Heart left ventricle (tissue), 16 donors: ENCODE measurements at regions not wholly inside any gene's neighbourhood (a gene's known extent, or its start where the extent isn't known, plus 50 kb on each side); places are given as distances from the start of the nearest gene placed in this dataset.

Experiments
- ATAC-seq, 4 donors: fragments of 200-7000 bp; cut with Tn5 transposase; one replicate each; pipeline ENCODE4 v1.9.1; 2020 to 2022; ENCODE audit warnings: moderate library complexity in 4 of 4, mild to moderate bottlenecking in 3 of 4, moderate number of reproducible peaks in 1 of 4
- DNase-seq, 5 donors: peaks; one replicate each; pipeline ENCODE4 v3.0.0-alpha.2; 2020
- H3K27ac ChIP-seq, 12 donors: fragments of 200-600 bp; sonication (generic) in 4 of 12; one replicate each; pipeline versions ENCODE4 v1.5.0 to v1.8.0; 2016 to 2022; ENCODE audit warnings: mild to moderate bottlenecking in 2 of 12
- H3K27me3 ChIP-seq, 9 donors: fragments of 200-600 bp; sonication (generic) in 2 of 9; one replicate each; pipeline versions ENCODE4 v1.5.1 to v1.8.0; 2016 to 2022; ENCODE audit warnings: mild to moderate bottlenecking in 3 of 9
- H3K36me3 ChIP-seq, 9 donors: fragments of 200-600 bp; sonication (generic) in 2 of 9; one replicate each; pipeline versions ENCODE4 v1.5.0 to v1.8.0; 2018 to 2022; ENCODE audit warnings: mild to moderate bottlenecking in 2 of 9
- H3K4me1 ChIP-seq, 12 donors: fragments of 200-600 bp; sonication (generic) in 4 of 12; one replicate each; pipeline versions ENCODE4 v1.5.0 to v1.8.0; 2016 to 2022; ENCODE audit warnings: mild to moderate bottlenecking in 3 of 12
- H3K4me3 ChIP-seq, 12 donors: fragments of 200-600 bp; sonication (generic) in 4 of 12; one replicate each; pipeline versions ENCODE4 v1.5.0 to v1.8.0; 2017 to 2022; ENCODE audit warnings: mild to moderate bottlenecking in 9 of 12, moderate library complexity in 4 of 12
- H3K9me3 ChIP-seq, 12 donors: fragments of 200-600 bp; sonication (generic) in 4 of 12; one replicate each; pipeline versions ENCODE4 v1.5.0 to v1.8.0; 2016 to 2022; ENCODE audit warnings: mild to moderate bottlenecking in 1 of 12
- CTCF ChIP-seq, 12 donors: fragments of 200-600 bp; sonication (generic) in 4 of 12; IDR thresholded peaks; one replicate each; pipeline versions ENCODE4 v1.5.0 to v1.8.0; 2018 to 2022; ENCODE audit warnings: antibody characterized with exemption in 12 of 12, mild to moderate bottlenecking in 5 of 12
- POLR2A ChIP-seq, 2 donors: fragments of 450-650 bp; IDR thresholded peaks; one replicate each; pipeline ENCODE4 v1.6.1; 2017; ENCODE audit warnings: antibody characterized with exemption in 2 of 2, mild to moderate bottlenecking in 2 of 2, moderate library complexity in 2 of 2
- WGBS, 4 donors: extraction: QIAGEN DNeasy Blood & Tissue Kit in 2 of 4; methylation state at CpG; one replicate each; pipeline versions ENCODE4 v1.1.5 to v1.1.7; 2013 to 2018; 5-methylcytosine and 5-hydroxymethylcytosine counted together
- intact Hi-C, 10 donors: fragments of 100-400 bp; cut with DNase I; formaldehyde crosslinking; loops; one replicate each; pipeline versions ENCODE4 v1.11.1 to v1.14.2; 2022
- donor health status: ischemic (EF 13 %, LVEDD 7.1; RV severe dilation, severe dysfunction).
- donor health status: healthy with polysubstance abuse.
- donor health status: DM: no; HTN: yes; CAD: no.
- donor health status: DM: no; HTN: no; CAD: no.
- donor health status: ischemic (EF 25% LVEDD 6.9; RV normal size, moderate dysfunction).
- donor health status: ischemic (EF 25% LVEDD 5.7; RV mildly dilated, moderate dysfunction).
- donor health status: healthy.
- donor health status: DM: yes; HTN: yes; CAD: no.
- donor health status: ischemic (EF 35%, LVEDD 5.7; RV mildly dilated, moderate dysfunction).
- donor health status: nonischemic (EF 11% LVEDD 7.7; RV severe dilation, severe dysfunction).
- donor health status: DM: yes; HTN: yes; CAD: no.
- donor health status: PGD.
- donor health status: ischemic (EF 29% LVEDD 5.4; RV normal size, mild dysfunction).
- donor health status: nonischemic (EF 23%, LVEDD 6.1; RV moderate dilation, normal function).

- intact Hi-C loops: no loop called here
- DNase-seq (no peak), ATAC-seq (no peak)
- 76 to 83% (median 80%) methylated on average over 7 of the region's 7 CpGs for WGBS, 4 donors
- H3K9me3 ChIP-seq: no peaks in the 10 kb centered on the region
- no peak overlapping the region for H3K27ac ChIP-seq
- peaks cover 0 to 20% (median 0%) of the 10 kb centered on the region in 12 donors for H3K4me1 ChIP-seq
- TF ChIP-seq CTCF (IDR thresholded peaks at IDR 0.05) (no peak), POLR2A (IDR thresholded peaks at IDR 0.05) (no peak)
- no peaks in the 10 kb centered on the region for H3K27me3 ChIP-seq
- H3K4me3 ChIP-seq: no peak overlapping the region
- H3K36me3 ChIP-seq: no peaks in the 10 kb centered on the region
These were observed 159.4 kb downstream of the FAXC start for GRCh38 chr6:99189823-99190721.

DNA sequence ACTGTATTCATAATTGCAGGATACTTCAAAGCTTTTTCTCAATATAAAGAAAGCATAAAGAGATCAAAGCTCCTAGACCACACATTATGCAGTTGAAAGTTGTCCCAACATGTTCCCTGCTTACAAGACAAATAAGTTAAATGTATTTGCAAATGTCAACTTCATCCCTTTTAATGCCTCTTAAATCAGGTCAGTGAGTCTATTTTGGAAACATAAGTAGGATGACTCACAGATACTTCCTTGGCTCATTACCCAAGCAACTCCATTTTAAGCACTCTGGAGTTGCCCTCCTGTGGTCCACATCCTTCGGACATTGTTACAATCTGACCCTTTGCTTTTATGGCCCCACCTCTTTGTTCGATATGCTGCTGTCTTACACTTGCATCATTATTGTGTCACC is 162.0 kb downstream of the FAXC start:
- no peak overlapping the region for H3K4me3 ChIP-seq
- no peaks in the 10 kb centered on the region for H3K36me3 ChIP-seq
- DNase-seq: no peak
- no peaks in the 10 kb centered on the region for H3K27me3 ChIP-seq
- 56 to 85% (median 60%) methylated on average over 2 of the region's 2 CpGs for WGBS, 4 donors
- H3K4me1 ChIP-seq: peaks cover 0 to 20% (median 0%) of the 10 kb centered on the region in 12 donors
- H3K9me3 ChIP-seq: no peaks in the 10 kb centered on the region
- intact Hi-C loops: no loop called here
- TF ChIP-seq CTCF (IDR thresholded peaks at IDR 0.05): no peak
- TF ChIP-seq POLR2A (IDR thresholded peaks at IDR 0.05): no peak
- peak overlapping the region in 1 of 12 donors; percentile 48 for H3K27ac ChIP-seq
- peak; percentile 68 to 91 (median 84) for ATAC-seq

- no peaks in the 10 kb centered on the region for H3K27me3 ChIP-seq
- H3K9me3 ChIP-seq: peaks cover 0 to 3% (median 0%) of the 10 kb centered on the region in 12 donors
- H3K4me3 ChIP-seq: no peak overlapping the region
- WGBS, 4 donors: 89 to 100% (median 91%) methylated on average over 2 of the region's 2 CpGs
- DNase-seq (no peak), ATAC-seq (peak; percentile 30 to 46 (median 34))
- intact Hi-C loops: no loop called here
- no peaks in the 10 kb centered on the region for H3K36me3 ChIP-seq
- H3K27ac ChIP-seq: no peak overlapping the region
- H3K4me1 ChIP-seq: peaks cover 0 to 20% (median 0%) of the 10 kb centered on the region in 12 donors
- no peak for TF ChIP-seq POLR2A (IDR thresholded peaks at IDR 0.05)
- no peak for TF ChIP-seq CTCF (IDR thresholded peaks at IDR 0.05)
These were observed 163.1 kb downstream of the FAXC start for GRCh38 chr6:99186417-99186816.

- Histone ChIP-seq H3K27me3 (no peaks in the 10 kb centered on the region), H3K36me3 (no peaks in the 10 kb centered on the region), H3K27ac (no peak overlapping the region), H3K4me3 (no peak overlapping the region), H3K4me1 (peaks cover 0 to 20% (median 0%) of the 10 kb centered on the region in 12 donors), H3K9me3 (peaks cover 0 to 12% (median 3%) of the 10 kb centered on the region in 12 donors)
- WGBS, 4 donors: 60 to 67% (median 61%) methylated on average over 5 of the region's 5 CpGs
- ATAC-seq: peak in 1 of 4 donors; percentile 20
- DNase-seq: no peak
- intact Hi-C loops: no loop called here
- no peak for TF ChIP-seq POLR2A (IDR thresholded peaks at IDR 0.05)
- TF ChIP-seq CTCF (IDR thresholded peaks at IDR 0.05): no peak
These were observed 163.9 kb downstream of the FAXC start for GRCh38 chr6:99185525-99185924.
